Left lung (tissue), 4 donors: ENCODE measurements at regions not wholly inside any gene's neighbourhood (a gene's known extent, or its start where the extent isn't known, plus 50 kb on each side); places are given as distances from the start of the nearest gene placed in this dataset.

ENCODE experiments used
- ATAC-seq: fragments of 200-7000 bp; cut with Tn5 transposase; one replicate; pipeline ENCODE4 v1.9.1; 2020; ENCODE audit warnings: moderate library complexity
- DNase-seq, 4 donors: peaks; one replicate each; pipeline ENCODE4 v3.0.0-alpha.2; 2013 to 2020
- H3K27ac ChIP-seq, 2 donors: fragments of 200-600 bp; sonication (generic) in 1 of 2; one replicate each; pipeline versions ENCODE4 v1.5.0 to v1.8.0; 2020 to 2021
- H3K27me3 ChIP-seq, 2 donors: fragments of 200-600 bp; sonication (generic) in 1 of 2; one replicate each; pipeline versions ENCODE4 v1.5.0 to v1.8.0; 2020 to 2021
- H3K36me3 ChIP-seq, 2 donors: fragments of 200-600 bp; sonication (generic) in 1 of 2; one replicate each; pipeline versions ENCODE4 v1.5.0 to v1.8.0; 2020 to 2021
- H3K4me1 ChIP-seq, 2 donors: fragments of 200-600 bp; one replicate each; pipeline ENCODE4 v1.8.0; 2021
- H3K4me3 ChIP-seq, 2 donors: fragments of 200-600 bp; sonication (generic) in 1 of 2; one replicate each; pipeline versions ENCODE4 v1.5.0 to v1.8.0; 2020 to 2021; ENCODE audit warnings: mild to moderate bottlenecking in 1 of 2
- H3K9me3 ChIP-seq, 2 donors: fragments of 200-600 bp; sonication (generic) in 1 of 2; one replicate each; pipeline versions ENCODE4 v1.5.0 to v1.8.0; 2020 to 2021
- intact Hi-C, 2 donors: fragments of 100-400 bp; cut with DNase I; formaldehyde crosslinking; loops; one replicate each; pipeline versions ENCODE4 v1.11.2 to v1.14.2; 2022
- TF ChIP-seq, protein P1 (sequence below), 2 donors: fragments of 200-600 bp; sonication (generic) in 1 of 2; IDR thresholded peaks; one replicate each; pipeline versions ENCODE4 v1.5.0 to v1.8.0; 2021; ENCODE audit warnings: antibody characterized with exemption in 2 of 2
- donor health status: DM: no; HTN: yes; CAD: no.
- donor health status: DM: no; HTN: no; CAD: no.

DNA sequence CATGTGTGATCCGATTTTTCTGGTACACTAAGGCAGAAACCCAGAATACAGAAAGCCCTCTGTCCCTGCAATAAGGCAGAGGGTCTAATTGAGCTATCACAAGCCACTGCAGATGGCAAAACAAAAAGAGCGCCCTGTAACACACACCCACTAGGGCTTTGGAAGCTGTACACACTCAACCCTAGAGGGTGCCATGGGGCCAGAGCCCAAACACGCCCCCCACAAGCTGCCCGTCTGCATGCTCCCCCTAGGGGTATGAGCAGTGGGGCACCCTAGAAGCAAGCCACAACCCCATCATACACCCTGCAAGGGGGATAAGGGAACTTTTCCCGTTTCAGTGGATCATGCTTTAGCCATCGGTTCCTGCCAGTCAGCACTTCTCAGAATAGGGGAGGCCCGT lies 62.2 kb upstream of the PDE10A start:
- intact Hi-C loops = no loop called here
- TF ChIP-seq, protein P1, sequence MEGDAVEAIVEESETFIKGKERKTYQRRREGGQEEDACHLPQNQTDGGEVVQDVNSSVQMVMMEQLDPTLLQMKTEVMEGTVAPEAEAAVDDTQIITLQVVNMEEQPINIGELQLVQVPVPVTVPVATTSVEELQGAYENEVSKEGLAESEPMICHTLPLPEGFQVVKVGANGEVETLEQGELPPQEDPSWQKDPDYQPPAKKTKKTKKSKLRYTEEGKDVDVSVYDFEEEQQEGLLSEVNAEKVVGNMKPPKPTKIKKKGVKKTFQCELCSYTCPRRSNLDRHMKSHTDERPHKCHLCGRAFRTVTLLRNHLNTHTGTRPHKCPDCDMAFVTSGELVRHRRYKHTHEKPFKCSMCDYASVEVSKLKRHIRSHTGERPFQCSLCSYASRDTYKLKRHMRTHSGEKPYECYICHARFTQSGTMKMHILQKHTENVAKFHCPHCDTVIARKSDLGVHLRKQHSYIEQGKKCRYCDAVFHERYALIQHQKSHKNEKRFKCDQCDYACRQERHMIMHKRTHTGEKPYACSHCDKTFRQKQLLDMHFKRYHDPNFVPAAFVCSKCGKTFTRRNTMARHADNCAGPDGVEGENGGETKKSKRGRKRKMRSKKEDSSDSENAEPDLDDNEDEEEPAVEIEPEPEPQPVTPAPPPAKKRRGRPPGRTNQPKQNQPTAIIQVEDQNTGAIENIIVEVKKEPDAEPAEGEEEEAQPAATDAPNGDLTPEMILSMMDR (IDR thresholded peaks at IDR 0.05) = no peak
- no peaks in the 10 kb centered on the region for H3K27me3 ChIP-seq

DNA sequence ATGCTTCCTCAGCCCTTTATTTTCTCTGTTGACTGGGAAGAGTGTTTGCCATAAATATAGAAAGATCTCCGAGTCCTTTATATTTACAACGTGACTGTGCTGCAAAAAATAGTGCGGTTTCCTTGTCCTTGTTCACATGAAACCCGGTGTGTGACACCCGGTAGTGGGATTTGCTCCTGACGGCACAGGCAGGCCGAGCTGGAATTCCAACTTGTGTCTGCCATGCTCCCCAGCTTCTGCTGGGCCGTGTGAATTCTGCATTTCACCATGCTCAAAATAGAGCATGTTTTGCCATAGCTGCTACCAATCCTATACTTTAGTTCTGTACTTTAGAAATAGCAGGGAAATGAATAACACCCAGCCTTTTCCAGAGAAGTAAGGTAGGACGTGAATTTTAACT lies 60.3 kb upstream of the PDE10A start:
- ATAC-seq (no peak), DNase-seq (no peak)
- intact Hi-C loops = no loop called here
- Histone ChIP-seq H3K4me1 (no peaks in the 10 kb centered on the region), H3K27ac (no peak overlapping the region), H3K9me3 (no peaks in the 10 kb centered on the region), H3K4me3 (no peak overlapping the region), H3K36me3 (no peaks in the 10 kb centered on the region), H3K27me3 (no peaks in the 10 kb centered on the region)
- TF ChIP-seq, protein P1 (IDR thresholded peaks at IDR 0.05) = no peak

More for the DNA sequence above, 62.2 kb upstream of the PDE10A start:
- H3K4me3 ChIP-seq = no peak overlapping the region
- no peaks in the 10 kb centered on the region for H3K9me3 ChIP-seq
- no peak for ATAC-seq
- no peaks in the 10 kb centered on the region for H3K36me3 ChIP-seq
- H3K4me1 ChIP-seq = no peaks in the 10 kb centered on the region
- H3K27ac ChIP-seq = no peak overlapping the region
- no peak for DNase-seq

DNA sequence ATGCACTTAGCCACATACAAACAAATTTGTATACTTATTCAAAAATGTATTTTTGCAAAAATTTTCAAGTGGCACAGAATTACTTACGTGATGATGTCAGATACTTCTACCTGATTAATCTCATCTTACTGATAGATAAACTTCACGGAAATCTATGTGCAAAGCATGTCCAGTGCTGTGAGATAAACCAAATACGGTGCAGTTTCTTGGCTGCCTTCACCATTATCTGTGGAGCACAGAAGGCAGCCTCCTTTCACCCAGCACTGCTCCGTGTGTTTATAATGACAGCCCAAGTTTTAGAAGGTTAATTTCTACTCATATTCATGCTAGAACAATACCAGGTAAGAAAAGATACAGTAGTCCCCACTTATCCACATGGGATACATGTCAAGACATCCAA lies 59.0 kb upstream of the PDE10A start:
- no peaks in the 10 kb centered on the region for H3K36me3 ChIP-seq
- TF ChIP-seq, protein P1 (IDR thresholded peaks at IDR 0.05) = no peak
- H3K9me3 ChIP-seq = no peaks in the 10 kb centered on the region
- no peaks in the 10 kb centered on the region for H3K27me3 ChIP-seq
- H3K27ac ChIP-seq = no peak overlapping the region
- ATAC-seq = no peak
- DNase-seq = no peak
- intact Hi-C loops = no loop called here
- no peak overlapping the region for H3K4me3 ChIP-seq
- H3K4me1 ChIP-seq = no peaks in the 10 kb centered on the region

DNA sequence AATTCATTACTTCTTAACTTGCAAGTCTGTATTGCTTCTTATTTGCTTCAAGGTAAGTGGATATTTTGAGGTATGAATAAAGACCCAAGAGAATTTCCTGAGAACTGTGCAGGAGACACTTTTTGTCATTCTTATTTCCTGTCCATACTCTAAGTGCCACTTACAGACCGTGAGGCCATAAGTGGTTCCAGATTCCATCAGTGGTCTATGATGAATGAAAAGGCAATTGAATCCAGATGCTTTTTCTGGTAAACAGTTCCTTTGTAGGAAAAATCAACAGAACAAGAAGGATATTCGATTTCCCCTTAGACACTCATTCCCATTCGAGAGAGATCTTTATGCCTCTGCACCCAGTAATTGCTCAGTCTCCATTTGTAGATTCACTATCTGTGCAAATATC lies 58.3 kb upstream of the PDE10A start:
- no peak for ATAC-seq
- no peak overlapping the region for H3K4me3 ChIP-seq
- intact Hi-C loops = no loop called here
- H3K27me3 ChIP-seq = no peaks in the 10 kb centered on the region
- TF ChIP-seq, protein P1 (IDR thresholded peaks at IDR 0.05) = no peak
- H3K9me3 ChIP-seq = no peaks in the 10 kb centered on the region
- H3K4me1 ChIP-seq = no peaks in the 10 kb centered on the region
- no peak overlapping the region for H3K27ac ChIP-seq
- no peak for DNase-seq
- no peaks in the 10 kb centered on the region for H3K36me3 ChIP-seq

DNA sequence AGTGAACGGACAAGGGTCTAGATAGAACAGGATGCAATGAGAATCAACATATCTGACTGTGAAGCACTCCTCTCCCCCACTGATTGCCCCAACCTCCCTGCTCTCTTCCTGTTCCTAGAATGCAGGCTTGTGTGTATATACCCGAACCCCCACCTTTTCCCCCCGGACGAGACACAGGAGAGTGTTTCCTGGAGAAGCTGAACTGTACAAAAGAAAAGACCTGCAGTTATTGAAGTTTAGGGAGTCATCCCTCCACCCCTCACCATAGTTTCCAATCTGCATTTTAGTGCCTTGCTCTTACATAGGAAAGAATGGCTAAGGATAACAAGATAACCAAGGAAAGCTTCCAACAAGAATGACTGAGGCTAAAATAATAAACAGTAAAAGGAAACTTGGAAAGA lies 55.5 kb upstream of the PDE10A start:
- Histone ChIP-seq H3K4me1 (no peaks in the 10 kb centered on the region), H3K9me3 (no peaks in the 10 kb centered on the region), H3K27me3 (no peaks in the 10 kb centered on the region), H3K36me3 (no peaks in the 10 kb centered on the region), H3K27ac (no peak overlapping the region), H3K4me3 (no peak overlapping the region)
- ATAC-seq (no peak), DNase-seq (no peak)
- TF ChIP-seq, protein P1 (IDR thresholded peaks at IDR 0.05) = no peak
- intact Hi-C loops = no loop called here
